GM06990 (cell line): ENCODE measurements at regions not wholly inside any gene's neighbourhood (a gene's known extent, or its start where the extent isn't known, plus 50 kb on each side); places are given as distances from the start of the nearest gene placed in this dataset.

Experiments used
- DNase-seq: peaks from one replicate; pipeline ENCODE4 v3.0.0-alpha.2; 2011; ENCODE audit not compliant: insufficient read length; ENCODE audit errors: extremely low read depth
- H3K27me3 ChIP-seq: replicated peaks from 2 replicates; pipeline ENCODE4 v1.6.0; 2011; ENCODE audit warnings: low read length; ENCODE audit not compliant: control insufficient read depth, insufficient read depth
- H3K36me3 ChIP-seq: 2 replicates; pipeline ENCODE4 v1.5.1; 2011; ENCODE audit warnings: low read length; ENCODE audit not compliant: control insufficient read depth, insufficient read depth
- H3K4me3 ChIP-seq: replicated peaks from 2 replicates; pipeline ENCODE4 v1.5.1; 2011; ENCODE audit warnings: low read depth, mild to moderate bottlenecking, control low read depth, low read length
- TF ChIP-seq, protein P1 (sequence below): IDR thresholded peaks from 2 replicates; pipeline ENCODE4 v1.5.1; 2011; ENCODE audit warnings: low read length, control low read depth, mild to moderate bottlenecking, inconsistent platforms; ENCODE audit not compliant: insufficient read depth, poor library complexity, severe bottlenecking

DNA sequence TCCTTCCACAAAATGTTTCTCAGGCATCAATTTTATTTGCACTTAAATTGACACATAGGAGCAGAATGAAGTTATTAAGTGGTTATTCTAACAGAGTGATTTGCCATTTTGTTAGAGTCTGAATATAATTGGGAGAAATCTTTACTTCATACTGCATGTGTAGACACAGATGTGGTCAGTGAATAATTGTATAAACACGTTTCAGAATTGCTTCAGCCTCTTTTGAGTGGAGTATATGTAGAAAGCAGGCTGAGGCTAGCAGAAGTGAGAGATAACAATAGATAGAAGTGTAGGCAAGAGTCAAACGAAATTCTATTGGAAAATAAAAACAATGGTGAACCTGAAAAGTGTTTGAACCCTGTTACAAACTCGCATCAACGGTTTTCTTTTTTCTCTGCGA, 270.7 kb downstream of the TMEM167A start:
- Histone ChIP-seq H3K36me3 (no peaks in the 10 kb centered on the region), H3K27me3 (no peaks in the 10 kb centered on the region)
- TF ChIP-seq, protein P1, sequence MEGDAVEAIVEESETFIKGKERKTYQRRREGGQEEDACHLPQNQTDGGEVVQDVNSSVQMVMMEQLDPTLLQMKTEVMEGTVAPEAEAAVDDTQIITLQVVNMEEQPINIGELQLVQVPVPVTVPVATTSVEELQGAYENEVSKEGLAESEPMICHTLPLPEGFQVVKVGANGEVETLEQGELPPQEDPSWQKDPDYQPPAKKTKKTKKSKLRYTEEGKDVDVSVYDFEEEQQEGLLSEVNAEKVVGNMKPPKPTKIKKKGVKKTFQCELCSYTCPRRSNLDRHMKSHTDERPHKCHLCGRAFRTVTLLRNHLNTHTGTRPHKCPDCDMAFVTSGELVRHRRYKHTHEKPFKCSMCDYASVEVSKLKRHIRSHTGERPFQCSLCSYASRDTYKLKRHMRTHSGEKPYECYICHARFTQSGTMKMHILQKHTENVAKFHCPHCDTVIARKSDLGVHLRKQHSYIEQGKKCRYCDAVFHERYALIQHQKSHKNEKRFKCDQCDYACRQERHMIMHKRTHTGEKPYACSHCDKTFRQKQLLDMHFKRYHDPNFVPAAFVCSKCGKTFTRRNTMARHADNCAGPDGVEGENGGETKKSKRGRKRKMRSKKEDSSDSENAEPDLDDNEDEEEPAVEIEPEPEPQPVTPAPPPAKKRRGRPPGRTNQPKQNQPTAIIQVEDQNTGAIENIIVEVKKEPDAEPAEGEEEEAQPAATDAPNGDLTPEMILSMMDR = no peak

DNA sequence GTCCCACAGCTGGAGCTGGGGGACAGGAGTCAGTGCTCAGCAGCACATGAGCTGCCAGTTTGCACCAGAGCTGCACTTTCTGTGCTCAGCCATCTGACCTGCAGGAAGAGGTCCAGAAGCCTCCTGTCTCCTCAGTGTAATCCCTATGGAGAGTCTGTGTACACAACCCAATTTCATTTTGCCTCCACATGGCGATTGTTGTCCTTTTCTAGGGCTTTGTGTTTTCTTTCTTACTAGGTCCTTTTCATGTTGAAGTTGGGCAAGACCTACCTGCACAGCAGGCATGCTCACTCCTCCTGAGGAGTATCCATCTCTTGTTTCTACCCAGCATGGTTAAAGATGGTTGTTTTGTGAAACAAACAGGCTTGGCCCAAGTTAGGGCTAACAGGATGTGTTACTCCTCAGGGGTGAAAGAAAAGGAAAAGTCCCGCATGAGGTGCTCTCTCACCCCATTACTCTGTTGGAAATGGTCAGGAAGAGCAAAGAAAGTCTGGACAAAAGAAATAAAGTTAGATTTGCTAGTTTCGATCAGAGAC, 273.0 kb downstream of the TMEM167A start:
- DNase-seq = no peak
- no peak overlapping the region for H3K4me3 ChIP-seq
- TF ChIP-seq, protein P1 = no peak

More for the DNA sequence above, 270.7 kb downstream of the TMEM167A start:
- no peak overlapping the region for H3K4me3 ChIP-seq
- DNase-seq = no peak

DNA sequence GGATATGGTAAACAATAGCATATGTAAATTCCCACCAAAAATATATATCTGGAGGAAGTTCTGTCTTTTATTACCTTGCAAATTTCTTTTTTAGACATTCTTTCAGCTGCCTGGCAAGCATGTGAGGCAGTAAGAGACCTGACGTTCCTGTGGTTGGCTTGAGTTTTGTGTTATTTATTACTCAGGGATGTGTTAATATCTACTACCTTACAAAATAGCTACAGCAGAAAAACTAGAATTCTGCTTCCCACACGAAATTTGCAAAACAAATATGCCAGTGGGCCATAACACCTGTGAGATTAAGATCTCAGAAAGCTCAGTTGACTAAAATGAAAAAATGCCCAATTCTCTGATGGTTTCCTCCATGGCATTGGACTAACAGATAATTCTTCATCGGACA, 274.2 kb downstream of the TMEM167A start:
- no peak for DNase-seq
- Histone ChIP-seq H3K27me3 (no peaks in the 10 kb centered on the region), H3K4me3 (no peak overlapping the region), H3K36me3 (no peaks in the 10 kb centered on the region)
- TF ChIP-seq, protein P1 = no peak

More for the DNA sequence above, 273.0 kb downstream of the TMEM167A start:
- Histone ChIP-seq H3K36me3 (no peaks in the 10 kb centered on the region), H3K27me3 (no peaks in the 10 kb centered on the region)

DNA sequence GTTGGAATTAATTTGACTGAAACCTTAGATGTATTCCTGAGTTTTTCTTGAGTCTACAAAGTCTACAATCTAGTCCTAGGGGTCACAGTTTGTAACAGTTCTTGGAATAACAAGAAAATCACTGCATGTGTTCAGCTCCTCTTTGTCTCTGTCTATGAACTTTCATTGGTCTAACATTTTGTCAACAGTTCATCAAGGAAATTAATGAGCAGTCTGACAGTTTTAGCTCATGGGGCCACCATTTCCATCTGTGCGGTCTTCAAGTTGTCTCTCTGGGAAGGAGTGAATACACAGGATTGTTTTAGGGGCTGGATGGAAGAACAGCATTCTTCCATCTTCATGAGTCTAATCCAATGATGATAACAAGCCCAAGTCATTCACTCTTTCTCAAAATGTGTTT, 276.4 kb downstream of the TMEM167A start:
- Histone ChIP-seq H3K27me3 (no peaks in the 10 kb centered on the region), H3K36me3 (no peaks in the 10 kb centered on the region), H3K4me3 (no peak overlapping the region)
- TF ChIP-seq, protein P1 = no peak
- no peak for DNase-seq

DNA sequence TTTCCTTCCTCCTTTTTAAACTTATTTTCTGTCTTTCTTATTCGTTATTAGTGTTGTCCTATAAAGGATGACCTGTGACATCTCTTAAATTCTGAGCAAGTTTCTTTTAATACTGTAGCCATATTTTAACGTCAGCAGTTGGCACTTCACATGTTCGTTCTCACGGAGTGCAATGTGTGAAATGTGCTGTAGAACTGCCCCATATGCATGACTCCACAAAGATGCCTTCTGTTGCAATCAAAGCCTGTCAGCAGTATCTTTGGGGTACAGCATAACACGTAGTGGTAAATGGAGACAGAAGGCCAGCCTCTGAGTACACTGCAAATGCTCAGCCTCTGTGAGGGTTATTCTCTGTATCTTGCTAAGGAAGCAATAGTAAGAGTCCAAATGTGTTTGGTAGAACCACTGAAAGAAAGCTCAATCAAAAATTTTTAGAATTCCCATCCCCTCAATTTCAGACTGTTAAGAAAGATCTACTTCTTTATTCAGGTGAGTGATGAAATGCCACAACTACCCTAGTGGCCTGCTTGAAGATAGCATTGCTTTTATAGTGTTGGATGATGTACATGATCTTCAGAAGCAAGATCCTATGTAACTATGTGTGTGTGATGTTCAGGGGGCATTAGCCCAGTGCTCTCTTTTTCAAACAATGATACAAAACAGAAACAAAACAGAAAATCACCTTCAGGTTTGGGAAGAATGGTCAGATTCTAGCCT, 277.7 kb downstream of the TMEM167A start:
- no peak for DNase-seq
- no peak overlapping the region for H3K4me3 ChIP-seq
- TF ChIP-seq, protein P1 = peak; percentile 21
- no peaks in the 10 kb centered on the region for H3K27me3 ChIP-seq
- no peaks in the 10 kb centered on the region for H3K36me3 ChIP-seq
